GM19467 (cell line): ENCODE measurements at regions not wholly inside any gene's neighbourhood (a gene's known extent, or its start where the extent isn't known, plus 50 kb on each side); places are given as distances from the start of the nearest gene placed in this dataset.
A peak's percentile ranks its signal among the peaks of the same experiment; 100 is the strongest.

Experiments used
- ATAC-seq: cut with Tn5 transposase; IDR thresholded peaks from one replicate; pipeline ENCODE4 v1.9.1; 2021; ENCODE audit warnings: mild to moderate bottlenecking, moderate library complexity; ENCODE audit not compliant: unreplicated experiment

DNA sequence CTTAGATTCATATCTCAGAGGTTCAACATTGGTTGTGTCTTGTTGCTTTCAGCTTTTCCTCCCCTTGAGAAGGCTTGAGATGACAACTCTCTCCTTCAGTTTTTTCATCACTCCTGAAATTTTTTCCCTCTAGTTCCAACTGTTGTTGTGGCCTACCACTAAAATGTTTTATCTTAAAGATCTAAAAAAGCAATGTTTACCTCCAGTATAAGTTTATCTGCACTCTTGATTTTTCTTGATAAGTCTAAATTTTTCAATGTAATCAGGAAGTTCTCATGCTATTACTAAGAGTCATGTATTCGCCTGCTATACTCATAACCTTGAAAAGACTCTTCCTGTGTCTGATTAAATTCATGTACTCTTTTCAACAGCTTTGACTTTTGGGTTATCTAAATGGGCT lies 366.3 kb upstream of the TFPI start:
- no peak for ATAC-seq

DNA sequence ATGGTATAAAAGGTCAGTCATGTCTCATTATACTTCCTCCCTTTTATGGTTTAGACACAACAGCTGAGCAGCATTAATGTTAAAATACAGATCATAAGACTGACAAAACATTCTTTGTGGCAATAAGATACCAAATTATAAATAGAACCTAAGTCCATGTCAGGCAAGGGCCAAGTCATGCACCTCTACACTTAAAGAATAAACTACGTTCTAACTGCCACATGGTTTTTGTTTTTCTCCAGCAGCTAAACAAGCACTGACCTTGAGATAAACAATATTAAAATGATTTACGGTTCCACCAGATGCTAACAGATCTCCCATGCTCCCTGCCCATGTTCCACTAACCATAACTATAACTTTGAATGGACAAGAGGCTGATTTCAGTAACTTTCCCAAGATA lies 368.6 kb upstream of the TFPI start:
- no peak for ATAC-seq

DNA sequence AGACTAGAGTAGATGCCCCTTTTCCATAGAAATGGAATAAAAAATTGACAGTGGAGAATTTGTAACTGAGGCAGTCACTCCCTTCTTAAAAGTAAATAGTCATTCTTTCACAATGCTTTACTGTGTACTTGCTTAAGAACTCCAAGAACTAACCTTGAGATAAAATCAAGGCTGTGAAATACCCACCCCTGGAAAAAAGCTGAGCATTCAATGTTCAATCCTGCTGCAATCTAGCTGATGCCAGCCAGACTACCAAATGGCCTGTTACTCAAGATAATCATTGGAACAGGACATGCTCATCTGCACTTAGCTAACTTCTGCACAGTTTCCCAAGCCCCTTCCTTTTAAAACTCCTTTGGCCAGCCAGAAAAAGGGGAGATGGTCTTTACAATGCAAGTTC lies 367.4 kb upstream of the GULP1 start:
- ATAC-seq, result no peak

DNA sequence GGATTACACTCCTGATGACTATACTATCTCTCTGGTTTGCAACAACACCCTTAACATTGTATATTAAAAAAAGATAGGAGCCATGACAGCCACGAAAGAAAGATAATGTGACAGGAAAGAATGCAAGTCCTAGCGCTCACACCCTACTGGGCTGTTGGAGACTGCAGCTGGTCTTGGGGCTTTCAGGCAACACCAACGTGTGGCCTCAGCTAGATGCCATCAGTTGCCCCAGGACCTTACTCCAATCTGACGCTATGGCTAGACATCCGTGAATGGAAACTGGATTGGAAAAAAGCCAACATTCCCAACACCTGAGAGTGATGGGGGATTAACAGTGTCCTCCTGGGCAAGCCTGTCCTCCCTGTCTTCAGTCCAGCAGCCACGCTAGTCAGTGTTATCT lies 357.4 kb upstream of the GULP1 start:
- ATAC-seq, result no peak

DNA sequence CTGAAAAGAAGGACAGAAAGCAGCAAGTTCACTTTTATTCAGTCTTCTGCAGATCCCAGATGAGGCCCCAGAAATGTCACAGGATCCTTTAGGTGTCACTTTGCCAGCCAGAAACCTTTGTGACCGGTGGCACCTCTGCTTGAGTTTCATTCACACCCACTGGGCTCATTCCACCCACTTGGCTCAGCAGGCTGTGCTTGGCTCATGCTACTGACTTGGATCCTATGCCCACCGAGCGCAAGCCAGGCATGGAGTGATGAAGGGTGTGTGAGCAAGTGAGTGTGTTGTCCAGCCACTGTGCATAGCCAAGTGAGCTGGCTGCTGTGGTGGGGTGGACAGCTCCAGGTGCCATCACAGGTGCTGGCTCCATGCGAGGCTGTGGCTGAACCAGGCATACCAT lies 357.0 kb upstream of the GULP1 start:
- no peak for ATAC-seq

DNA sequence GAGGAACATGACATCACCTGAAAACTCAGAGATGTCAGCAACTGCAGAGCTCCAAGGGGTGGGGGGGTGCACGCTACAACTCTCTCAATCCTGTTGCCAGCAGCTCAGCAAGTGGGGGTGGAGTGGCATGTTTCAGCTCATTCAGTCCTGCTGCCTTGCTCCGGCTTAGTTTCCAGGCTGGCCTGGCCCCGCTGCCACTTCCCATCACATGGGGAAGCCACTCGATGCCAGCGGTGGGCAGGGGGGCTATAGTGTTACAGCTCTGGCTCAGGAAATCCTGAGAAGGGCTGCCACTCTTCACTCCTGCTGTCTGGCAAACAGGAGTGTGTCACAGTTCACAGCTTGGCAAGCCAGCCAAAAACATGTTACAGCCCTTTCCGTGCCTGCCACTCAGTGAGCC lies 356.5 kb upstream of the GULP1 start:
- ATAC-seq, result no peak

DNA sequence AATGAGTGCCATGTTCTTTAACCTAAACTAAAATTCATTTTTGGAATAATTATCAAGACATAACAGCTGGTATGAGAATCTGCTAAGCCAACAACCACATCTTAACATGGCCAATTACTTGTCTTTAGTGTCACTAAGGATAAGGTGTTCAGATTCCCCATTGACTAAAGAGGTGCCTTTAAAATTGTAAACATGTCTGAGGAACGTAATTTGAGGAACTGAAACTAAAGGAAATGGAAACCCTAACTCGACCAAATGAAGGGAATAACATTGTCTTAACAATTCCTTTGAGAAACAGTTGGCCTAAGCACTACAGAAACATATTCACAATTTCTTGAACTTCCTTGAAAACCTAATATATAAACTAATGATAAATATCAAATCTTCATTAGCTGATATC lies 355.4 kb upstream of the GULP1 start:
- ATAC-seq, result no peak

DNA sequence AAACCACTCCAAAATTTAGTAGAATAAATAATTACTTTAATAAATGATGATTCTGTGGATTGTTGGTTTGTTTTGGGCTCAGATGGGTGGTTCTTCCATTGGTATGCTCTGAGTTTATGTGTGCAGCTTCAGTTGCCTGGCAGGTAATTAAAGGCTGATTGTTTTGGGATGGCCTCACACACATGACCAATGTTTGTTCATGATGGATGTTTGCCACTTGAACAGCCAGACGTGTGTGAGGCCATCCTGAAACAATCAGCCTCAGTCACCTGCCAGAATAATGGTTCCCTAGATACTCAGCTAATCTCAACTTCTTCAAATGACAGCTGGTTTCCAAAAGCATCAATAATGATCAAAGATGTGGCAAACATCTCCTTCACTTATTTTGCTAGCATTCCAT lies 352.5 kb upstream of the GULP1 start:
- no peak for ATAC-seq

DNA sequence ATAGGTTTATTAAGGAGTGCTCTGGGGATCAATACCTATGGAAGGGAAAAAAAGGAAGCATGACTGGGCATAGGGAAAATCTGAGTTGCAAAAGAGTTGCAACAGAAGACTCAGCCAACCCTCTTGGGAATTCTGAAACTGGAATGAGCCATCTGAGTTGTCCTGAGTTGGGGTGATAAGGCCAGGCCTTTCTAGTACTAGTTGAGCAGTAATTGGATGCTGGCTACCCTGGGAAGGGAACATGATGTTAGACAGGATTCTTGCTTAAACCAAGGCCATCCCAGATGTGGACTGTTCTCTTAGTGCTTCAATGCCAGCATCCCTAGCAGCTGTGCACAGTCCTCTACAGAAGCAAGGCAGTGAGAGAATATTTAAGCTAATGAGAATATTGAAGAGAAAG lies 348.8 kb upstream of the GULP1 start:
- ATAC-seq, result no peak

DNA sequence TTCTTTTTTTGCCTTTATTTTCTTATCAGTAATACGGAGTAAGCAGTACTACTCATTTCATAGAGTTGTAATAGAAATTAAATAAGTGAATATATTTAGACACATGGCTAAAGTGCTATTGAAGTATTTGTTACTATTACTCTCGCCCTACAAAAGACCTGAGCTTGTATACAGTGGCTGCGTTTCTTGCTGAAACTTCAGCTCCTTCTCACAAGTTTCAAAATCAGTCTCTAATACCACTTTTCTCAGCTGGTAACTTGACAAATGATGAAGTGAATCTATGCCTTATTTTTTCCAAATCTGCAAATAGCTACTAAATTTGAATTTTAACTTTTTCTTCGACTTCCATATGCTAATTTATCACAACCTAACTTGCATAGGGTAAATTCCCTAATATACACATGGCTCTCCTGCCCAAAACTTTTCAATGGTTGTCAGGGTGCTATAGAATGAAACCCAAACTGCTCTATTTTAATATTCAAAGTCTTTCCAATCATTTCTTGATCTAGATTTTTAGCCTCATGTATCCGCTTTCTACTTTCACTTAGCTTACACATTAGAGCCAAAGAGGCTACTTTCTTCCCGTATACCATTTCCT lies 347.8 kb upstream of the GULP1 start:
- no peak for ATAC-seq

DNA sequence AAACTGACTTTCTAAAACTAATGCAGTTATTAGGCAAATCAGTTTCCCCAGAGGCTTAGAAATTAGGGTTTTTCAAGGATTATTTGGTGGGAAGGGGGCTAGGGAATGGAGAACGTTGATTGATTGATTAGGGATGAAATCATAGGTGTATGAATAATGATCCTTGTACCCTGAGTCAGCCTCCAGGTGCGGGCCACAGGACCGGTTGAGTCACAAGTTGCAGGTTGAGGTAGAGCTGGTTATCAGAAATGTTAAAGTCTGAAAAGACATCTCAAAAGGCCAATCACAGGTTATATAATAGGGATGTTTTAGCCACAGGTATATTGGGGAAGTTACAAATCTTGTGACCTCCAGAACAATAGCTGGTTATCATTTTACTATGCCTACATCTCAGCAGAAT lies 341.8 kb upstream of the GULP1 start:
- ATAC-seq, result no peak

DNA sequence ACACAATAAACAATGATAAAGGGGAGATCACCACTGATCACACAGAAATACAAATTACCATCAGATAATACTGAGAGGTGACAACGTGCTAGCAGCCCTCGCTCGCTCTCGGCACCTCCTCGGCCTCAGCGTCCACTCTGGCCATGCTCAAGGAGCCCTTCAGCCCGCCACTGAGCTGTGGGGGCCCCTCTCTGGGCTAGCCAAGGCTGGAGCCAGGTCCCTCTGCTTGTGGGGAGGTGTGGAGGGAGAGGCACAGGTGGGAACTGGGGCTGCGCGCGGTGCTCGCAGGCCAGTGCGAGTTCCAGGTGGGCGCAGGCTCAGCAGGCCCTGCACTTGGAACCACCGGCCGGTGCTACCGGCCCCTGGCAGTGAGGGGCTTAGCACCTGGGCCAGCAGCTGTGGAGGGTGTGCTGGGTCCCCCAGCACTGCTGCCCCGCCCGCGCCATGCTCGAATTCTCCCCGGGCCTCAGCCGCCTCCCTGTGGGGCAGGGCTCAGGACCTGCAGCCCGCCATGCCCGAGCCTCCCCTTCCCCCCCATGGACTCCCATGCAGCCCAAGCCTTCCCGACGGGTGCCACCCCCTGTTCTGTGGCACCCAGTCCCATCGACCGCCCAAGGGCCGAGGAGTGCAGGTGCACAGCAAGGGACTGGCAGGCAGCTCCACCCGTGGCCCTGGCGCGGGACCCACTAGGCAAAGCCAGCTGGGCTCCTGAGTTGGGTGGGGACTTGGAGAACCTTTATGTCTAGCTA lies 340.0 kb upstream of the GULP1 start:
- no peak for ATAC-seq

DNA sequence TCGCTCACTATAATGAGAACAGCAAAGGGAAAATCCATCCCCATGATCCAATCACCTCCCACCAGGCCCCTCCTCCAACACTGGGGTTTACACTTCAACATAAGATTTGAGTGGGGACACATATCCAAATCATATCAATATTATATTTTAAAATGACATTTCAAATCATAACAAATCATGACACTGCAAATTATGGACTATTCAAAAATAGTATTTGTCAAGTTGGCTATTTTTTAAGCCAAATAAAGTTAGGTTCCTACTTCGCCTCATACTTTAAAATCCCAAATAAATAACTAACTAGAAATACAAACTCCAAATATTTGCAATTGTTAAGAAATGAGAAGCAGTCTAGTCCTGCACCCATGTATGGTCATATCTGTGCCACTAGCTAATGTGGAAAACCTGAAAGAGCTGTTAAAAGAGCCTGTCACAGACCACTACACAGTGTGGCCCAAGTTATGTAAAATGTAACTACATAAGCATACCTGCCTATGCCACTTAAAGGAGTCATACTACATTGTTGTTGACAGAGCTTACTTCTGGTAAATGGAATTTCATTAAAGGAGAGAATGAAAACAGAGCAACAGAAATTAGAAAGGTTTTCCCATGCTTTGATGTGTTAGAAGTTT lies 334.7 kb upstream of the GULP1 start:
- no peak for ATAC-seq

DNA sequence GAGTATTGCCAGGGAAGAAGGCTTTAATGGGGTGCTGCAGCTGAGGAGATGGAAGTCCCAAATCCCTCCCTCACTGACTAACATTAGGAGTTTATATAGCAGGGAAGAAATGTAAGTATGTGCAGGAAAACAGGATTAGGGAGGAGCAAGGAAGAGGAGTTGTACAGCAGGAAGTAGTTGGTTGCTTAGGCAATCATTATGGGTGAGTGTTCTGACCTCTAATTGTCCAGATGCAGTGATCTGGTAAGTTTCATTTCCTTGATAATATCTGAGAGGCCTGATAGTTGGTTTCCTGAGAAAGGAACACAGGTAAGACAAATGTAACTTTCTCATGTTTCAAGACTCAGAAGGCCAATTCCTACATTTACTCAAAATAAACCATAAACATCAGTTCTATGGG lies 331.9 kb upstream of the GULP1 start:
- no peak for ATAC-seq

DNA sequence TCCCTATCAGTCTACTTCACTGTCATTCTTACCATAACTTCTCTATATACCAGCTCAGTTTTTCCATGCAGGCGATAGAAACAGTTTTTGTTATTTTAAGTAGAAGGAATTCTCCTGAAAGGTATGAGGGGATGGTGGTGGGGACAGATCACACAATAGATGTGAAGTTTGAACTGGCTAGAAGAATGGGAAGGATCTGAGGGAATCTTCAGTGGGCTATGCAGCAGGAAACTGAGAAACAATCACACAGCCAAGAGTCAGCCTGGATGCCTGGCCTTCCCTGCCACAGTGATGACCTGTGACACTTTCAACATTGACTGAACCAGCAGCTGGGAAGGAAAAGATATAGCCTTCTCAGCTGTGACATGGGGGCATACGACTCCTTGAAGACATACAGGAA lies 329.1 kb upstream of the GULP1 start:
- ATAC-seq, result no peak

DNA sequence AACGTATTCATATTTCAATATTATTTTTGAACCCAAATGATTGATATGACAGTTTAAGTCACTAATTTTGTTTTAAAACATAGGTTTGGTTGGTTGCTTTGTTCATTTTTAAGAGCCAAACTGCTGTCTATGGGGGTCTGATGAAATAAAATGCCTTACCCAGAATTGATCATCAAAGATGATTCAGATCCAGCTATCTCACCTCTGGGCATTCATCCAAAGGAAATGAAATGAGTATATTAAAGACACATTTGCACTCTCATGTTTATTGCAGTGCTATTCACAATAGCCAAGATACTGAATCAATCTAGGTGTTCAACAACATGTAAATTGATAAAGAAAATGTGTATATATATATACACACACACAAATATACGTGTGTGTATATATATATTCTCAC lies 326.9 kb upstream of the GULP1 start:
- ATAC-seq, result no peak

DNA sequence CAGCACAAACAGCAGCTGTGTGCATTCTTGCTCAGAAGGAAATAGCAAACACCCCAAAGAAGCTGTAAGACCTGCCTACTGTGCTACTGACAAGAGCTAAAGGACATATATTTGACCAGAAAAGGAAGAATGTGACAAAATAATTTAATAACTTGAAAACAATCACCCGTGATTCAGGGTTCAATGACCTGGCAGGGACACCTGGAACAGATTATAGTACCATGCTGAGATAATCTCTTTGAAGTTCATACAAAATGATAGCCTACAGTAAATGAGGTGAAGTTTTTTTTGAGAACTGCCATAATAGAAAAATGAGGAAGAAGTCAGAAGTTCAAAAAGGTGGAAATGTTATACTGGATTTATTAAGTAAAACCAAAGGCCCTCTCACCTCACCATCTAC lies 324.8 kb upstream of the GULP1 start:
- ATAC-seq, result no peak

DNA sequence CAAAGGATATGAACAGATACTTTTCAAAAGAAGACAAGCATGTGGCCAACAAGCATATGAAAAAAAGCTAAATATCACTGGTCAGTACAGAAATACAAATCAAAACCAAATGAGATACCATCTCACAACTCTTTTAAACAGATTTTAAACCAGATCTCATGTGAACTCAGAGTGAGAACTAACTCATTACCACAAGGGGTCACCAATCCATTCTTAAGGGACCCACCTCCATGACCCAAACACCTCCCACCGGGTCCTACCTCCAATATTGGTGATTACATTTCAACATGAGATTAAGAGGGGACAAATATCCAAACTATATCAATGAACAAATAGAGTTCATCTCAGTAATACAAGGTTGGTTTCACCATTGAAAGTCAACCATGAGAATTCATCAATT lies 319.8 kb upstream of the GULP1 start:
- ATAC-seq, result no peak

DNA sequence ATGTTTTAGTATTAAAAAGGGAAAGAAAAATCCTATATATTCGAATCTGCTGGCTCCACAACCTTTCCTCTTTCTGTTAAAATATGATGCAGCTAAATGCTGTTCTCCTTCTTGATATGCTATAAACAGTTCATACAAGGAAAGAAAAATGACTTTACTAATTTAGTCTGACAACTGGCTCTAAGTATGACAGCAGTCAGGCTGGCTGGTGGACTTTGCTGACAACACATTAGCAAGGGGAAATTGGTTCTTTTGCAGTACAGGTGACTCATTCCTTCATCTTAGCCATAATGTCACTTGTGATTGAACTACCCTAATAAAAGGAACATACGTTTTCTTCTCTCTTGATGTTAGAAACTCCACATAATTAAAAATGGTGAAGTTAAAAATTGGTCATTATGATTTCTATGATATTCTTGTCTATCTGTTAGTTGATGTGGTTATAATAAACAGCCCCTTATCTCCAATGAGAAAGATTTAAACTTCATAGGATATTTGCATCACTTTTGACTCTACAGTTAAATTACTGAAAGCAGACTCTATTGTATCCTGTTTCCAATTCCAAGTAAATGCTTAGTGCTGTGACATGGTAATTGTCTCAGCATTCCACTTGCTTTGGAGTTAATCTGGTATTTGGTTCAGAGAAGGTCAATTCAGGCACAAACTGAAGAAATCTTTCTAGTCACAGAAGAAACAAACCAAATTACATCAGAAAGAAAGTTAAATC lies 315.3 kb upstream of the GULP1 start:
- no peak for ATAC-seq

DNA sequence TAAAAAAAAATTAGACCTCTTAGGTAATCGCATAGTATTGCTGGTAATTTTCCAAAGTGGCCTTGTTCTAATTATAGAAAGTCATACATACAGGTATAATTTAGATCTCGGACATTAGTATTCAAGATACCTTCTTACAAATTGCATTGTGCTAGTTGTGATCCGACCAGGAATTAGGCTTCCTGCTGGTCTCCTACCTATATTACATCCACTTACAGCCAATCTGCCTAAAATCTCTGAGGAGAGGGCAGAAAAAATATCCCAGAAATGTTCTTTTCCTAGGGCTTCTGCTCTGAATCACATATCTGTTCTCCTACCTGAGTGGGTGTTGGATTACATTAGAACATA lies 314.7 kb upstream of the GULP1 start:
- no peak for ATAC-seq

DNA sequence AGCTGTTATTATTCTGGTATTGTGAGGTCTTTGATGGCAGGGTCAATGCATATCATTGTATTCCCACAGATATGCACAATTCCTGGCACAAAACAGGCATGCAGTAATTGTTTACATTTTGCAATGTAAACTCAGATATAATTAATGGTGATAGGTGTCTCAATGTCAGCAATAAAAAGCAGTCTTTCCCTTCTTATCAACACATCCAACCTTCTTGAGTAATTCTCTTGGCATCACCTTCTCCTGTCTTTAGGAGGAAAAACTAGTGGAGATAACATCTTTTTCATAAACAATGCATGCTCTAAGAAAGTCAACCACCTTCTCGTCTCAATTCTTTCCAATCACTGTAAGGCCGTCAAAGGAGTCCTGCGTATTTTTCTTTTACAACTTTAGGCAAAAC lies 313.3 kb upstream of the GULP1 start:
- ATAC-seq, result no peak

DNA sequence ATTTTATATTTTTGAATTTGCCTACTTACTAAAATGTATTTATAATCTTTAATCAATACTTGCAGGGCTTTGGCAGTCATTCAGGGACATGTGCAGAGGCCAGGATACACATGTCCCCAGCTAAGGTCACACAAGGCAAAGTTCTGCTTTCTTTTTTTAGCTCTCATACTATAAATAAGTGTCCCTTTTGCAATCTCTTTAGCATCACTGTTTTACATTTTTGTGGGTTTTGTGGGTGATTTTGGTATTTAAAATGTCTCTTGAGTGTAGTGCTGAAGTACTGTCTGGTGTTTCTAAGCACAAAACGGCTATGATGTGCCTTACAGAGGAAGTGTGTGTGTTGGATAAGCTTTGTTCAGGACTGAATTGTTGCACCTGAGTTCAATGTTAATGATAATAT lies 309.0 kb upstream of the GULP1 start:
- peak; percentile 79 for ATAC-seq
